GM06990 (cell line): ENCODE measurements at regions not wholly inside any gene's neighbourhood (a gene's known extent, or its start where the extent isn't known, plus 50 kb on each side); places are given as distances from the start of the nearest gene placed in this dataset.
"Not testable (repeated sequence)": the region's sequence is repeated elsewhere in the genome, so short reads cannot be mapped to it uniquely, and the experiment has no call there.

Source experiments
- DNase-seq: peaks from one replicate; pipeline ENCODE4 v3.0.0-alpha.2; 2011; ENCODE audit not compliant: insufficient read length; ENCODE audit errors: extremely low read depth
- H3K27me3 ChIP-seq: replicated peaks from 2 replicates; pipeline ENCODE4 v1.6.0; 2011; ENCODE audit warnings: low read length; ENCODE audit not compliant: control insufficient read depth, insufficient read depth
- H3K36me3 ChIP-seq: 2 replicates; pipeline ENCODE4 v1.5.1; 2011; ENCODE audit warnings: low read length; ENCODE audit not compliant: control insufficient read depth, insufficient read depth
- H3K4me3 ChIP-seq: replicated peaks from 2 replicates; pipeline ENCODE4 v1.5.1; 2011; ENCODE audit warnings: low read depth, mild to moderate bottlenecking, control low read depth, low read length
- CTCF ChIP-seq: IDR thresholded peaks from 2 replicates; pipeline ENCODE4 v1.5.1; 2011; ENCODE audit warnings: low read length, control low read depth, mild to moderate bottlenecking, inconsistent platforms; ENCODE audit not compliant: insufficient read depth, poor library complexity, severe bottlenecking

- H3K36me3 ChIP-seq, DNase-seq, H3K4me3 ChIP-seq, H3K27me3 ChIP-seq: not testable (repeated sequence)
Observed at GRCh38 chrX:31014474-31014873, 57.4 kb downstream of the FTHL17 start.

GRCh38 chrX:31012509-31013025 lies 59.3 kb downstream of the FTHL17 start:
- Histone ChIP-seq H3K36me3 (no peaks in the 10 kb centered on the region), H3K4me3 (no peak overlapping the region), H3K27me3 (no peaks in the 10 kb centered on the region)
- no peak for DNase-seq
- no peak for TF ChIP-seq CTCF

DNA sequence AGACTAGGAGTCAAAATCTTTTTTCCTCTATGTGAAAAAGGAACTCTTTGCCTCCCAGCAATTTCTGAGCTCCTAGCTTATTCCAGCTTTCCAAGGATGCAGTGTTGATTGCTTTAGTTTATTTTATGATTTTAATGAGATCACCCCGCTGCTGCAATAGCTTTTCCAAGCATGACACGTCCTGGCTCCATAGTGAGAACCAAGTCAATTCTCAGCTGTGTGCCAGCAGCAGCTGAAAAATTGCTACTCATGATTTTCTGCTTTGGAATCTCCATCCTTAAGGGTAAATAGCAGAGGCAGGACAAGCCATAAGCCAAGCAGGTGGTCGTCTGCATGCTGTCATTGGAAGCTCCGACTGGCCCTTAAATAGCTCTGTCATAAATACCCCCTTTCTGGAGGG lies 64.5 kb downstream of the FTHL17 start:
- TF ChIP-seq CTCF, result no peak
- Histone ChIP-seq H3K27me3 (no peaks in the 10 kb centered on the region), H3K36me3 (no peaks in the 10 kb centered on the region), H3K4me3 (no peak overlapping the region)
- DNase-seq, result no peak

DNA sequence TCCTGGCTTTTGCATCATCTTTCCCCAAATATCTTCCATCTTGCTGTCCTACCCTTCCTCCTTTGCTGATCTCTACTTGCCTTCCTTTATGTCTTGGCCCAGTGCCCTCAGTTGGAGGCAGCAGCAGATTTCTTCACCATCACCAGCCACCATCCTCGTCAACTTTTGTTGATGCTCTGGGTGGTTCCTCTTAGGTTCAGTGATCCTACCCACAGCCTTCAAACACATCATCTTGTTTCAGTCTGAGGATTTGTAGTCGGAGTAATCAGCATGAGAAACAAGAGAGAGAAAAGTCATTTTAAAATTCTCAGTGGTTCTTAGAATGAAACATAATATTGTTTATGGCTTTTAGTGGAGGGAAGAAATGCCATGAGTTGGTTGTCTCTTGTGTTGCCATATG lies 65.8 kb downstream of the FTHL17 start:
- H3K36me3 ChIP-seq, result no peaks in the 10 kb centered on the region
- TF ChIP-seq CTCF, result no peak
- H3K4me3 ChIP-seq, result no peak overlapping the region
- no peaks in the 10 kb centered on the region for H3K27me3 ChIP-seq
- DNase-seq, result no peak

DNA sequence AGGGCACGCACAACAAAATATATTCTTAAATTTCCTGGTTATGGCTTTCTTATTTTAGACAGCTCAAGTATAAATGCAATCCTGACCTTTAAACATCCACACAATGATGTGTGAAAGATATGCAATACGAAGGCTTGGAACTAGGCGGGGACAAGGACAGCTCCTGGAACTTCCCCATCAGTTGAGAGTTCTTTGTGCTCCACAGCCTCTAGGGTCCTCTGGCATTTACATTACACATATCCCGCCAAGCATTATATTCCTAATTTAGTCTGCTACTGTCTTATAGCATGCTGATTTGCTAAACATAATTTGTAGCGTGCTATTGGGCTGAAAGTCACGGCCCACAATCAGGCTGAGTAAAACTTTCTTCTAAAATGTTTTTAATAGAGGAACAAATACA lies 74.4 kb downstream of the FTHL17 start:
- no peak for TF ChIP-seq CTCF
- Histone ChIP-seq H3K36me3 (no peaks in the 10 kb centered on the region), H3K27me3 (no peaks in the 10 kb centered on the region), H3K4me3 (no peak overlapping the region)
- DNase-seq, result no peak

GRCh38 chrX:30995705-30996104 lies 76.1 kb downstream of the FTHL17 start:
- H3K27me3 ChIP-seq, result no peaks in the 10 kb centered on the region
- no peak for DNase-seq
- TF ChIP-seq CTCF, result no peak
- H3K4me3 ChIP-seq, result no peak overlapping the region
- no peaks in the 10 kb centered on the region for H3K36me3 ChIP-seq
